Stomach smooth muscle (tissue), 2 donors: ENCODE measurements at regions not wholly inside any gene's neighbourhood (a gene's known extent, or its start where the extent isn't known, plus 50 kb on each side); places are given as distances from the start of the nearest gene placed in this dataset.

ENCODE experiments used
- H3K27ac ChIP-seq: one replicate; pipeline ENCODE4 v1.7.0; 2013; ENCODE audit warnings: mild to moderate bottlenecking, low read length, inconsistent platforms
- H3K27me3 ChIP-seq, 2 donors: one replicate each; pipeline ENCODE4 v1.7.0; 2013; ENCODE audit warnings: low read length in 2 of 2; ENCODE audit not compliant: insufficient read depth in 2 of 2, control insufficient read depth in 1 of 2
- H3K36me3 ChIP-seq, 2 donors: one replicate each; pipeline ENCODE4 v1.7.0; 2013; ENCODE audit warnings: low read length in 2 of 2; ENCODE audit not compliant: control insufficient read depth in 2 of 2, insufficient read depth in 2 of 2
- H3K4me1 ChIP-seq: one replicate; pipeline ENCODE4 v1.7.0; 2013; ENCODE audit warnings: low read length; ENCODE audit not compliant: control insufficient read depth, insufficient read depth
- H3K4me3 ChIP-seq, 2 donors: one replicate each; pipeline ENCODE4 v1.7.0; 2013; ENCODE audit warnings: low read length in 2 of 2
- H3K9ac ChIP-seq, 2 donors: one replicate each; pipeline ENCODE4 v1.7.0; 2013; ENCODE audit warnings: low read length in 2 of 2, mild to moderate bottlenecking in 1 of 2
- H3K9me3 ChIP-seq, 2 donors: one replicate each; pipeline ENCODE4 v1.7.0; 2013; ENCODE audit warnings: low read length in 2 of 2; ENCODE audit not compliant: control insufficient read depth in 2 of 2
- donor health status: healthy.
- donor health status: Pancreatic carcinoma.

DNA sequence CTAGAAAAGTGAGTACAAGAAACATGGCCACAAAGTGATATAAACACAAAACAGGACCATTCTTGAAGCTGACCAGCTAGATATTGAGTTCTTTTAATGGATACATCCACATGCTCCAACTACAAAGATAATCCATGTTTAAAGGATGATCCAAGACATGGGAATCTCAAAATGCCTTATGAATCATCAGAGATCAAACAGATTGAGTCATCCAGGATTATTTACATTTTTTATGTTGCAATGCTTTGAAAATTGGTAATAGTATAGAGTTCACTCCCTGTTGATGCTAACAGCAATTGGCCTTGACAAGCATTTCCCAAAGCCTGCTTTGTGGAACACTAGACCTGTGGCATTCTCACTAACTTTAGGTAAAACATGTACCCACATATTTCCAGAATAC is 293.0 kb upstream of the TBX3 start:
- Histone ChIP-seq H3K4me3 (no peak overlapping the region), H3K4me1 (no peaks in the 10 kb centered on the region), H3K9me3 (no peaks in the 10 kb centered on the region), H3K36me3 (no peaks in the 10 kb centered on the region), H3K27me3 (peaks cover 0 to 2% of the 10 kb centered on the region in 2 donors), H3K9ac (no peak overlapping the region), H3K27ac (no peak overlapping the region)

DNA sequence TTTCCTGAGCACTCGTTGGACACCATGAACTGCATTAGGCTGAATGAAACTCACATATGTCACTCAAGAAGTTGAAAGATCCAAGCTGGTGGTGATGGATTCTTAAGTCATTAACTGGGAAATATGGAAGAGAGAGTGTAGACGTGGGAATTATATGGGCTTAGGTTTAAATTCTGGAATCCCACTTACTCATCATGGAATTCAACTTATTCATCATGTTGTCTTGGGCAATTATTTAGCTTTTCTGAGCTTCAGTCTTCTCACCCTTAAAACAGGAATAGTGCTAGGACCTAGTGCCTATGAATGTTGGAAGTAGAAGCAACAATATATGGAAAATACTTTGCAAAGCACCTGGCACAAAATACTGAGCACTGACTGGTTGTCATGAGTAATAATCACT is 292.4 kb upstream of the TBX3 start:
- Histone ChIP-seq H3K9me3 (no peaks in the 10 kb centered on the region), H3K36me3 (no peaks in the 10 kb centered on the region), H3K4me1 (no peaks in the 10 kb centered on the region), H3K4me3 (no peak overlapping the region), H3K9ac (no peak overlapping the region), H3K27ac (no peak overlapping the region), H3K27me3 (peaks cover 0 to 2% of the 10 kb centered on the region in 2 donors)

DNA sequence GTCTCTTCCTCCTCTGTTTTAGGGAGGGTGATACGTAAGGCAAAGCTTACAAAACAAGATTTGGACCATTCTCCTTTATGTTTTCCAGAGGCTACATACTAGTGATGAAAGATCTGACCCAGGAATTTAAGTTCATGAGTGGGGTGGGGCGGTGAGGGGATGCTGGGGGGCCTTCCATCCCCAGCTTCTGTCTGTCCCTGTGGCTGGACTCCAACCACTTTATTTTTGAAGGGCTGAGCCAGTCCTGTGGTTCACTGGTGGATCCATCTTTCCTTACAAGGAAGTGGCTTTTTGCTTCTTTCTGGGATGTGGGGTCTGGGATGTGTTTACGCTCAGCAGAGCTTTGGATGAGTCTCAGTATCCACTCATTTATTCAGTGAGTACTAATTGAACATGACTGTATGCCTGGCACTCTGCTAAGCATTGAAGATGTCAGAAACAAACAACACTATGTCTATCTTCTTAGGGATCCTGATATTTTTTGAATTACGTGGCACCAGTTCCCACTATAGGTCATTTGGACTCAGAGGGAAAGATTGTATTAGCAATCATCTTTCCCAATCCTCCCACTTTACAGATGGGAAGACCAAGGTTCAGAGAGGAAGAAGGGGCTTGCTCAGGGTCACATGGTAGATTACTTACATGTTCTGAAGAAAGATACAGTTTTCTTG is 291.8 kb upstream of the TBX3 start:
- H3K36me3 ChIP-seq: no peaks in the 10 kb centered on the region
- peaks cover 0 to 2% of the 10 kb centered on the region in 2 donors for H3K27me3 ChIP-seq
- H3K27ac ChIP-seq: no peak overlapping the region
- no peaks in the 10 kb centered on the region for H3K4me1 ChIP-seq
- H3K4me3 ChIP-seq: no peak overlapping the region
- no peaks in the 10 kb centered on the region for H3K9me3 ChIP-seq
- no peak overlapping the region for H3K9ac ChIP-seq

DNA sequence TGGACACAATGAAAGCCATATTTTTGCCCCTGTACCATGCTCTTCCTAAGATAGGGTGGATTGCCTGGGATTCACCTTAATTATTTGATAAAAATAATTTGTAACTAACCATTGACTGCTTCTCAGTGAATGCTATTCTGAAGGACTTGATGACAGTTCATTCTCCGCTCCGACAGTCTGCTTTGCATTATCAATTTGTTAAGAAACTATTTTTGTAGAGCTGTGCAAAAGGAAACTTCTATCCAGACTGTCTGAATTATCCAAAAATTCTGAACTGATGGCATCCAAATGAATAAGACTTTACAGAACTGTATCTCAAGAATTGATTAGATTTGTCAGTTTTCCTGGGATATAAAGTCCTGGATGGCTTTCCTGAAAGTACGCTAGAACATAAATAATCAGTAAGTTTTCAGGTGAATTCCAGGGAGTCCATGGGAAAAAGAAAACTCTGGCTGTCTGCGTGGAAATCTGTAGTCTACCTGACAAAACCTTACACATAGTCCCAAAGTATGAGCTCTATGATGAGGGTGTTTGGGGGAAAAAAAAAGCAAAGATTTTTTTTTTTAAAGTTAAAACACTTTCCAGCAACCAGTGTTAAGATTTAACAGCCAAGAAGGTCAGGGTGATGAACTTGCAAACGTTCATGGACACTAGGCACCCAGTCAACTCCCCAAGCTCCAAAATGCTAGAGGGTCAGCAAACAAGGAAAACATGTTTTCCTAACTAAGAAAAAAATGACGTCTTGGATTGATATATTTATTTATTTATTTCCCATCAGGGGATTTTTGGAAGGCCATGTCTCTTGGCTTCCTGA is 291.1 kb upstream of the TBX3 start:
- Histone ChIP-seq H3K9ac (no peak overlapping the region), H3K27ac (no peak overlapping the region), H3K4me3 (no peak overlapping the region), H3K27me3 (peaks cover 0 to 2% of the 10 kb centered on the region in 2 donors), H3K4me1 (no peaks in the 10 kb centered on the region), H3K36me3 (no peaks in the 10 kb centered on the region), H3K9me3 (no peaks in the 10 kb centered on the region)

DNA sequence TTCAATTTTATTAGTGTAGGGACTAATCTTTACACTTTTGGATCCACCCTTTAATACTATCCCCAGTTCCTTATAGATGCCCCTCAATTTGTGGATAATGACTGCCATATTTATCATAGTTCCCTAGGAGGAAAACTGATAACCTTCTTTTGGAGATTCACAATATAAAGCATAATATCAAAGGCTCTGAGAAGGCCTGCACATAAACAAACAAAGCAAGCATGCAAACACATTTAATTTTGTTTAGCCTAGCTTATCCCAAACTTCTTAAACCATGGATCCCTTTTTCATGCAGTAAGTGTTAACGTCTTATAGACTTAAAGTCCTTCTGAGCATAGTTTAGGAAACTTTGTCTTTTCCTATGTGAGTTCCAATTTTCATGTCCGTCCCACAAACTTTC is 290.4 kb upstream of the TBX3 start:
- Histone ChIP-seq H3K9me3 (no peaks in the 10 kb centered on the region), H3K9ac (no peak overlapping the region), H3K27me3 (peaks cover 0 to 2% of the 10 kb centered on the region in 2 donors), H3K27ac (no peak overlapping the region), H3K36me3 (no peaks in the 10 kb centered on the region), H3K4me3 (no peak overlapping the region), H3K4me1 (no peaks in the 10 kb centered on the region)

DNA sequence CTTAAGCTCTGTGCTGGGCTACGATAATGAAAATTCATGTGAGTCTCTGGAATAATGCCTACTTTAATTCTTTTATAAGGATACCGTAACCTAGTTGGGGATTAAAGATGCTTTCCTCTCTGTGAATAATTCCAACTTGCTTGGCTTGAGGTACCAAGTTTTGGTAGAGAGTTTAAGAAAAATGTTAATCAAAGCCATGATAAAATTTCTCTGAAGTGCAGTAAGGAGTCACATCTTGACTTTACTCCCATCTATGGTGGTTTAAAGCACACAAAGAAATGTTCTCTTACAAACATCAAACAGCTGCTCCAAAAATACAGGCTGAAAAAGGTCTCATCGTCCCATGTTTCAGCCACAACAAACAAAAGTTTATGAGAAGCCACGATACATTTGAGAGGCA is 284.8 kb upstream of the TBX3 start:
- Histone ChIP-seq H3K27me3 (peaks cover 0 to under 1% of the 10 kb centered on the region in 2 donors), H3K9ac (no peak overlapping the region), H3K4me1 (no peaks in the 10 kb centered on the region), H3K27ac (no peak overlapping the region), H3K9me3 (no peaks in the 10 kb centered on the region), H3K4me3 (no peak overlapping the region), H3K36me3 (no peaks in the 10 kb centered on the region)

DNA sequence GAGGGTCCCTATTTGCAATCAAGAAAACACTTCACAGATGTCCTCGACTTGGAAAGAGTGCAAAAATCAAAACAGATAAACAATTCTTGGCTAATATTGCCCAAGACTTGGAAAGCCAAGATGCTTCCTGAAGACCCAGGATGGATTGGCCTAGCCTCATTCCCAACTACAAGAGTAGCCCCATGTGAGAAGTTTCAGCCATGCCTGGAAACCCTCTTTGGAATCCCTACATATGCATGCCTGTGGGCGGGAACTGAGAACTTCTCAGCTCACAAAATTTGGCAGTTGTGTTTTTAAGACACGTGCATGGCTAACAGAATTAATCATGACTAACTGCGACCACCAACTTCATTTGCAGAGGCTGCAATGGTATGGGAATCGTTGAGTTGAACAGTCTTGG is 283.2 kb upstream of the TBX3 start:
- H3K4me3 ChIP-seq: no peak overlapping the region
- H3K9me3 ChIP-seq: no peaks in the 10 kb centered on the region
- no peak overlapping the region for H3K9ac ChIP-seq
- no peaks in the 10 kb centered on the region for H3K36me3 ChIP-seq
- no peaks in the 10 kb centered on the region for H3K4me1 ChIP-seq
- H3K27me3 ChIP-seq: no peaks in the 10 kb centered on the region
- H3K27ac ChIP-seq: no peak overlapping the region

DNA sequence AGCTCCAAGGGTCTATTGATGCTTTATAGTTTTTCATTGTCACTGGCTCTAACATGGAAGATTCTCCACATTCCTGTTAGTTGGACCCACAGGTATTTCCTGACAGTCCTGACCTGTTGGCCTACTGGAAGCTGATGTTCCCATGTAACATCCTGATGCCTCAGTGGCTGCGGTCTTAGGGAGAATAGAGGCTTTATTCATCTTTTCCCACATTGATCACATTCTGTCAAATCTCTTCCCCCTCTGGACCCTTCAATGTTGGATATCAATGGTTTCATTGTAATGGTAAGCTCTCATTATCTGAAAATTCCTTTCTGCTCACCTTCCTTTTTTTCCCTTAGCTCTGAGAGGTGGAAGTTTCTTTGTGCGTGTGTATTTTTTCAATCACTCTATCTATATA is 280.9 kb upstream of the TBX3 start:
- no peaks in the 10 kb centered on the region for H3K36me3 ChIP-seq
- H3K9me3 ChIP-seq: no peaks in the 10 kb centered on the region
- H3K9ac ChIP-seq: no peak overlapping the region
- H3K4me3 ChIP-seq: no peak overlapping the region
- no peaks in the 10 kb centered on the region for H3K27me3 ChIP-seq
- H3K27ac ChIP-seq: no peak overlapping the region
- no peaks in the 10 kb centered on the region for H3K4me1 ChIP-seq

DNA sequence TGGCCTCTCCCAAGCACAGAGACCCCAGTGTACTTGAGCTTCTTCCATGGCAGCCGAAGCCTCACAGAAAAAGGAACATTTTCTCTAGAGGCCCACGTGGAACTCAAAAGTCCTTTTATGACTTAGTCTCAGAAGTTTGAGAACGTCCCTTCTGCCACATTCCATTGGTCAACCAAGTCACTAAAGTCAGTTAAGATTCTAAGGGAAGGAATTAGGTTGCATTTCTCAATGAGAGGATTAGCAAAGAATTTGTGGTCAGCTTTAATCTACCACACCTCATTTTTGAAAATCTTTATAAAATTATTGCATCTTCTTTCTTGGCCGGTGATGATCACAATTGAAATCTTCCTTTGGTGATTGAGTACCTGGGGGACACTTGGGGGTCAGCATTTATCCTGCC is 279.9 kb upstream of the TBX3 start:
- no peaks in the 10 kb centered on the region for H3K4me1 ChIP-seq

DNA sequence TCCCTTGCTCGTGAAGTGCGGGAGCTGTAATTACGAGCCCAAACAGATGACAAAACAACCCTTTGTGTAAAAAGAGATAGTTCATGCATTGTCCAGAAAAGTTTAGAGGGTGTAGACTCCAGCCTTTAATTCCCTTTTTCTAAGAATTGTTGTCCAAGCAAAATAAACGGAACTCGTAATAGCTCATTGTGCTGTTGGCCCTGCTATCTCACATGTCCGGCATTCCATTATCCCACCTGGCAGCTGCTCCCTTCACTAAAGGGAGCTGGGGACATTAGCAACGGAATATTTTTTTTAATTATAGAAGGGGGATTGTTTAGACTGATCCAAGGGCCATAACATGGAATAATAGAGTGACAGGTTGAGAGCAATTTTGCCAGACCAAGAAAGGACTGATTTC is 277.5 kb upstream of the TBX3 start:
- Histone ChIP-seq H3K36me3 (no peaks in the 10 kb centered on the region), H3K4me3 (no peak overlapping the region)

More for the DNA sequence above, 279.9 kb upstream of the TBX3 start:
- Histone ChIP-seq H3K27ac (no peak overlapping the region), H3K9me3 (no peaks in the 10 kb centered on the region), H3K36me3 (no peaks in the 10 kb centered on the region), H3K27me3 (no peaks in the 10 kb centered on the region), H3K4me3 (no peak overlapping the region), H3K9ac (no peak overlapping the region)

DNA sequence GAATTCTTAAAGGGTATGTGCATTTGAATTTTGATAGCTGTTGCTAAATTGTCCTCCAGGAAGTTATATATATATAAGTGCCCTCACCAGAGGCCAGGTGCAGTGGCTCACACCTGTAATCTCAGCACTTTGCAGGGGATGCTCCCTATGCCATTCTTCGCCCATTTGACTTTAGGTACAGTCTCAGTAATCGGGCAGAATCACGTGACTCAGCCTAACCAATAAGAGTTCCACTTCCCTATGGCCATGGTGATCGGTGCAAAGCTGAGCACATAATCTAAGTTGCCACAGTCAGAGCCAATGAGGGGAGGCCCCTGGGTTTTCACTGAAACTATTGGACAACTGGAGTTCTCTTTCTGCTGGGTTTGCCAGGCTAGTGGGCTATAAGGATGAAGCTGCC is 274.6 kb upstream of the TBX3 start:
- Histone ChIP-seq H3K9ac (no peak overlapping the region), H3K4me3 (no peak overlapping the region), H3K4me1 (no peaks in the 10 kb centered on the region), H3K36me3 (no peaks in the 10 kb centered on the region), H3K27ac (no peak overlapping the region), H3K27me3 (no peaks in the 10 kb centered on the region), H3K9me3 (no peaks in the 10 kb centered on the region)

More for the DNA sequence above, 277.5 kb upstream of the TBX3 start:
- Histone ChIP-seq H3K27me3 (no peaks in the 10 kb centered on the region), H3K4me1 (no peaks in the 10 kb centered on the region), H3K9ac (no peak overlapping the region), H3K27ac (no peak overlapping the region), H3K9me3 (no peaks in the 10 kb centered on the region)
